HG03342 (cell line): ENCODE measurements at regions not wholly inside any gene's neighbourhood (a gene's known extent, or its start where the extent isn't known, plus 50 kb on each side); places are given as distances from the start of the nearest gene placed in this dataset.

ENCODE experiments used
- ATAC-seq: cut with Tn5 transposase; IDR thresholded peaks from one replicate; pipeline ENCODE4 v1.9.1; 2021; ENCODE audit warnings: mild to moderate bottlenecking, moderate library complexity; ENCODE audit not compliant: unreplicated experiment

- no peak for ATAC-seq
Observed at GRCh38 chr15:69782809-69783208, 314.9 kb downstream of the TLE3 start.

- no peak for ATAC-seq
Observed at GRCh38 chr15:69783211-69783610, 314.5 kb downstream of the TLE3 start.

GRCh38 chr15:69784798-69785566, 312.7 kb downstream of the TLE3 start:
- ATAC-seq = no peak

GRCh38 chr15:69786136-69786701, 311.5 kb downstream of the TLE3 start:
- no peak for ATAC-seq

GRCh38 chr15:69787791-69788190, 309.9 kb downstream of the TLE3 start:
- no peak for ATAC-seq

- no peak for ATAC-seq
Observed at GRCh38 chr15:69789648-69790393, 307.9 kb downstream of the TLE3 start.

- no peak for ATAC-seq
Observed at GRCh38 chr15:69790632-69791031, 307.1 kb downstream of the TLE3 start.

GRCh38 chr15:69792823-69793222, 304.9 kb downstream of the TLE3 start:
- ATAC-seq = no peak

GRCh38 chr15:69793431-69793780, 304.3 kb downstream of the TLE3 start:
- no peak for ATAC-seq

GRCh38 chr15:69793781-69794451, 303.8 kb downstream of the TLE3 start:
- ATAC-seq = no peak

GRCh38 chr15:69794645-69795469, 302.9 kb downstream of the TLE3 start:
- no peak for ATAC-seq

GRCh38 chr15:69795601-69796000, 302.1 kb downstream of the TLE3 start:
- ATAC-seq = no peak

- ATAC-seq = no peak
Observed at GRCh38 chr15:69797051-69797595, 300.6 kb downstream of the TLE3 start.

- no peak for ATAC-seq
Observed at GRCh38 chr15:69797615-69798014, 300.1 kb downstream of the TLE3 start.

GRCh38 chr15:69798481-69799250, 299.1 kb downstream of the TLE3 start:
- no peak for ATAC-seq

GRCh38 chr15:69801144-69801543, 296.6 kb downstream of the TLE3 start:
- ATAC-seq = no peak

- ATAC-seq = no peak
Observed at GRCh38 chr15:69802432-69802831, 295.3 kb downstream of the TLE3 start.

- ATAC-seq = no peak
Observed at GRCh38 chr15:69804786-69805185, 292.9 kb downstream of the TLE3 start.

GRCh38 chr15:69805248-69805953, 292.3 kb downstream of the TLE3 start:
- ATAC-seq = no peak
